Caco-2 (cell line): ENCODE measurements at regions not wholly inside any gene's neighbourhood (a gene's known extent, or its start where the extent isn't known, plus 50 kb on each side); places are given as distances from the start of the nearest gene placed in this dataset.

Experiments
- BruUV-seq: library from RNA; stranded (reverse); fragments of 400-500 nt; replicated peaks from 2 replicates; lab custom pipeline; 2021; lab: Mats Ljungman, UMichigan
- CTCF ChIA-PET: fragments of 300-600 bp; sonication (Branson Sonifier 250); formaldehyde crosslinking; loops from one replicate; lab custom pipeline; 2022; ENCODE audit warnings: antibody characterized with exemption; lab: Charles Lee
- POLR2A ChIA-PET: fragments of 300-600 bp; sonication (Branson Sonifier 250); formaldehyde crosslinking; loops from one replicate; lab custom pipeline; 2022; ENCODE audit warnings: antibody characterized with exemption; lab: Charles Lee
- DNase-seq, 2 experiments: peaks; one replicate each; pipeline versions ENCODE4 v3.0.0 to v3.0.0-alpha.2; 2020 to 2022
- H3K27me3 ChIP-seq: replicated peaks from 2 replicates; pipeline ENCODE4 v1.6.0; 2011; ENCODE audit warnings: low read length; ENCODE audit not compliant: control insufficient read depth, insufficient read depth
- H3K36me3 ChIP-seq: 2 replicates; pipeline ENCODE4 v1.5.1; 2011; ENCODE audit warnings: low read length; ENCODE audit not compliant: control insufficient read depth, insufficient read depth
- H3K4me1 ChIP-seq: fragments of 250-450 bp; sonication (Bioruptor Pico); 2 replicates; pipeline ENCODE4 v1.5.1; 2020; ENCODE audit warnings: mild to moderate bottlenecking
- H3K4me3 ChIP-seq: 2 replicates; pipeline ENCODE4 v1.5.1; 2011; ENCODE audit warnings: low read depth, mild to moderate bottlenecking, control low read depth, low read length
- H3K9me3 ChIP-seq: fragments of 250-450 bp; sonication (Bioruptor Pico); 2 replicates; pipeline ENCODE4 v1.5.1; 2020; ENCODE audit warnings: mild to moderate bottlenecking, moderate library complexity
- H3K27ac Mint-ChIP-seq: one replicate; pipeline ENCODE4 v1.8.0; 2022; ENCODE audit warnings: mixed read lengths; ENCODE audit not compliant: unreplicated experiment
- H3K27me3 Mint-ChIP-seq: one replicate; pipeline ENCODE4 v1.8.0; 2022; ENCODE audit warnings: mixed read lengths; ENCODE audit not compliant: insufficient read depth, unreplicated experiment
- H3K36me3 Mint-ChIP-seq: one replicate; pipeline ENCODE4 v1.8.0; 2022; ENCODE audit warnings: mild to moderate bottlenecking, mixed read lengths; ENCODE audit not compliant: insufficient read depth, unreplicated experiment
- H3K4me1 Mint-ChIP-seq: one replicate; pipeline ENCODE4 v1.8.0; 2022; ENCODE audit warnings: low read depth, mixed read lengths; ENCODE audit not compliant: unreplicated experiment
- H3K4me3 Mint-ChIP-seq: one replicate; pipeline ENCODE4 v1.8.0; 2022; ENCODE audit warnings: mild to moderate bottlenecking, moderate library complexity, mixed read lengths; ENCODE audit not compliant: unreplicated experiment
- H3K9me3 Mint-ChIP-seq: one replicate; pipeline ENCODE4 v1.8.0; 2022; ENCODE audit warnings: mixed read lengths; ENCODE audit not compliant: unreplicated experiment
- CTCF ChIP-seq, 2 experiments: fragments of 200-600 bp in 1 of 2; IDR thresholded peaks; 1 replicate in 1 of 2; 2 replicates in 1 of 2; pipeline versions ENCODE4 v1.5.1 to v1.8.0; 2011 to 2022; ENCODE audit warnings: antibody characterized with exemption in 1 of 2, control low read depth in 1 of 2, inconsistent platforms in 1 of 2, low read depth in 1 of 2, low read length in 1 of 2, mild to moderate bottlenecking in 1 of 2, moderate library complexity in 1 of 2; ENCODE audit not compliant: insufficient read depth in 1 of 2, severe bottlenecking in 1 of 2, unreplicated experiment in 1 of 2
- intact Hi-C: fragments of 100-400 bp; cut with micrococcal nuclease; formaldehyde crosslinking; loops from one replicate; pipeline ENCODE4 v1.10.0; 2022; ENCODE audit not compliant: unreplicated experiment

DNA sequence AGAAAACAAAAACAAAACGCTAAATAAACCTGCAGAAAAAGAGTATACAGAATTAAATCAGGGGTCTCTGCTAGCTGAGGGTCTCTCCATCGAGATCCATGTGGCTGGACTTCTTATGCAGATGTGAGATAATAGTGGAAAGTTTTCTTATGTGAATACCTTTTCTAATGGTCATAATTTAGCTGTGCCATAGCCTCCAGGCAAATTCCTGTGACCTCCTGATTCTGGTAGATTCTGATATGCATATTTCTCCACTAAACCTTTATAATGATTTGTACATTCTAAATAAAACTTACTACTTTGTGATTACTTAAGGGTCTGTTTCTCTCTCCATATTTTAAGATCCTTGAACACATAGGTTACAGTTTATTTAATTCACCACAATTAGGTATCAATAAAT lies 1002.6 kb downstream of the GALC start:
- H3K27me3 Mint-ChIP-seq = peaks cover 4% of the 10 kb centered on the region
- no peaks in the 10 kb centered on the region for H3K36me3 ChIP-seq
- no peak overlapping the region for H3K4me3 ChIP-seq
- no peaks in the 10 kb centered on the region for H3K36me3 Mint-ChIP-seq
- H3K4me3 Mint-ChIP-seq = no peak overlapping the region
- DNase-seq = no peak
- CTCF ChIA-PET = no interaction called here
- H3K4me1 Mint-ChIP-seq = no peaks in the 10 kb centered on the region
- no peaks in the 10 kb centered on the region for H3K27me3 ChIP-seq
- H3K4me1 ChIP-seq = no peaks in the 10 kb centered on the region
- BruUV-seq = no TSS peak
- H3K27ac Mint-ChIP-seq = no peak overlapping the region
- POLR2A ChIA-PET = no interaction called here
- H3K9me3 ChIP-seq = no peaks in the 10 kb centered on the region
- H3K9me3 Mint-ChIP-seq = no peaks in the 10 kb centered on the region
- intact Hi-C loops = no loop called here
- no peak for TF ChIP-seq CTCF (IDR thresholded peaks at IDR 0.05; ENCODE audit: insufficient read depth in 1 of 2, low read depth in 1 of 2, low read length in 1 of 2, severe bottlenecking in 1 of 2, unreplicated experiment in 1 of 2)

GRCh38 chr14:86989285-86989684 lies 1003.7 kb downstream of the GALC start:
- ChIA-PET CTCF (no interaction called here), POLR2A (no interaction called here)
- Histone ChIP-seq H3K4me3 (no peak overlapping the region), H3K27me3 (no peaks in the 10 kb centered on the region), H3K9me3 (no peaks in the 10 kb centered on the region), H3K36me3 (no peaks in the 10 kb centered on the region), H3K4me1 (no peaks in the 10 kb centered on the region)
- Mint-ChIP-seq H3K4me3 (no peak overlapping the region), H3K27ac (no peak overlapping the region), H3K9me3 (no peaks in the 10 kb centered on the region), H3K27me3 (peaks cover 6% of the 10 kb centered on the region), H3K4me1 (no peaks in the 10 kb centered on the region), H3K36me3 (no peaks in the 10 kb centered on the region)
- BruUV-seq = no TSS peak
- no peak for TF ChIP-seq CTCF (IDR thresholded peaks at IDR 0.05; ENCODE audit: insufficient read depth in 1 of 2, low read depth in 1 of 2, low read length in 1 of 2, severe bottlenecking in 1 of 2, unreplicated experiment in 1 of 2)
- intact Hi-C loops = no loop called here
- DNase-seq = no peak

DNA sequence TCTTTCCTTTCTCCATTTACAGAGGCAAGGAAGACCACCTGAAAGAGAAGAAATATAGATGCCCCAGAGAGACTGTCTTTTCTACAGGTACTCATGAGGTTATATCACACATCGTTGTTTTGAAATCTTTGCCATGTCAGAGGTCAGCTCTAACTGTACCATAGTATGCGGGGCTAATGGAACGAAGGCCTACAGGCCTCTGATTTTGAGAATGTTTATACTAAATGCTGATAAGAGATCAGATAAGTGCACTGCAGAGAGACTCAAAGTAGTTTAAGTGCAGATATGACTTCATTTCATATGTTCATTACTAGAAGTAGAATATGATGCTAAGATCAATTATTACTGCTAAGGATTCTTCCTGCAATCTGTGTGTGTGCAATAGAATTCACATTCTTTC lies 1005.0 kb downstream of the GALC start:
- H3K36me3 ChIP-seq = no peaks in the 10 kb centered on the region

More for the DNA sequence above, 1005.0 kb downstream of the GALC start:
- Mint-ChIP-seq H3K4me3 (no peak overlapping the region), H3K9me3 (no peaks in the 10 kb centered on the region), H3K27me3 (peaks cover 10% of the 10 kb centered on the region), H3K36me3 (no peaks in the 10 kb centered on the region), H3K27ac (no peak overlapping the region), H3K4me1 (no peaks in the 10 kb centered on the region)
- Histone ChIP-seq H3K4me3 (no peak overlapping the region), H3K4me1 (no peaks in the 10 kb centered on the region), H3K27me3 (no peaks in the 10 kb centered on the region), H3K9me3 (no peaks in the 10 kb centered on the region)
- no peak for TF ChIP-seq CTCF (IDR thresholded peaks at IDR 0.05; ENCODE audit: insufficient read depth in 1 of 2, low read depth in 1 of 2, low read length in 1 of 2, severe bottlenecking in 1 of 2, unreplicated experiment in 1 of 2)
- BruUV-seq = no TSS peak
- no peak for DNase-seq
- ChIA-PET POLR2A (no interaction called here), CTCF (no interaction called here)
- intact Hi-C loops = no loop called here
